ENCODE measurements at regions not wholly inside any gene's neighbourhood (a gene's known extent, or its start where the extent isn't known, plus 50 kb on each side); places are given as distances from the start of the nearest gene placed in this dataset.
"Not testable (repeated sequence)": the region's sequence is repeated elsewhere in the genome, so short reads cannot be mapped to it uniquely, and the experiment has no call there.

- DNase-seq (ENCODE audit: low read depth in 2 of 2): not testable (repeated sequence)
These were observed 195.3 kb upstream of the PRSS16 start for GRCh38 chr6:27052082-27052730.

- no peak for DNase-seq (ENCODE audit: low read depth in 2 of 2)
These were observed 194.8 kb upstream of the PRSS16 start for GRCh38 chr6:27052731-27053082.

- DNase-seq (ENCODE audit: low read depth in 2 of 2): no peak
These were observed 193.8 kb upstream of the PRSS16 start for GRCh38 chr6:27053738-27054137.

- no peak for DNase-seq (ENCODE audit: low read depth in 2 of 2)
These were observed 190.9 kb upstream of the PRSS16 start for GRCh38 chr6:27056615-27057014.

- no peak for DNase-seq (ENCODE audit: low read depth in 2 of 2)
These were observed 187.7 kb upstream of the PRSS16 start for GRCh38 chr6:27059621-27060425.

GRCh38 chr6:27061235-27061993, 186.1 kb upstream of the PRSS16 start:
- no peak for DNase-seq (ENCODE audit: low read depth in 2 of 2)

- no peak for DNase-seq (ENCODE audit: low read depth in 2 of 2)
These were observed 184.7 kb upstream of the PRSS16 start for GRCh38 chr6:27062755-27063154.

GRCh38 chr6:27065183-27065582, 182.3 kb upstream of the PRSS16 start:
- DNase-seq (ENCODE audit: low read depth in 2 of 2): no peak

GRCh38 chr6:27066381-27066780, 181.1 kb upstream of the PRSS16 start:
- DNase-seq (ENCODE audit: low read depth in 2 of 2): no peak

- DNase-seq (ENCODE audit: low read depth in 2 of 2): no peak
These were observed 180.7 kb upstream of the PRSS16 start for GRCh38 chr6:27066802-27067201.

- DNase-seq (ENCODE audit: low read depth in 2 of 2): no peak
These were observed 174.1 kb upstream of the PRSS16 start for GRCh38 chr6:27073441-27073840.

GRCh38 chr6:27076116-27076515, 171.4 kb upstream of the PRSS16 start:
- no peak for DNase-seq (ENCODE audit: low read depth in 2 of 2)

- DNase-seq (ENCODE audit: low read depth in 2 of 2): peak in 1 of 2 experiments; percentile 27
These were observed 168.7 kb upstream of the PRSS16 start for GRCh38 chr6:27078734-27079357.

- DNase-seq (ENCODE audit: low read depth in 2 of 2): no peak
These were observed 166.3 kb upstream of the PRSS16 start for GRCh38 chr6:27081188-27081587.

- DNase-seq (ENCODE audit: low read depth in 2 of 2): no peak
These were observed 165.6 kb upstream of the PRSS16 start for GRCh38 chr6:27081931-27082330.

- DNase-seq (ENCODE audit: low read depth in 2 of 2): no peak
These were observed 159.4 kb upstream of the PRSS16 start for GRCh38 chr6:27088068-27088467.

GRCh38 chr6:27091661-27092315, 155.7 kb upstream of the PRSS16 start:
- peak; percentile 17 to 44 for DNase-seq (ENCODE audit: low read depth in 2 of 2)

GRCh38 chr6:27092316-27092692, 155.2 kb upstream of the PRSS16 start:
- no peak for DNase-seq (ENCODE audit: low read depth in 2 of 2)

GRCh38 chr6:27095914-27096313, 151.6 kb upstream of the PRSS16 start:
- no peak for DNase-seq (ENCODE audit: low read depth in 2 of 2)

- DNase-seq (ENCODE audit: low read depth in 2 of 2): peak; percentile 17 to 60
These were observed 150.5 kb upstream of the PRSS16 start for GRCh38 chr6:27096834-27097511.

- DNase-seq (ENCODE audit: low read depth in 2 of 2): no peak
These were observed 148.5 kb upstream of the PRSS16 start for GRCh38 chr6:27098956-27099355.

Measured in stimulated activated CD4-positive, alpha-beta T cell treated with anti-CD3 and anti-CD28 coated beads, Interleukin-12 subunit alpha, Interleukin-12 subunit beta, amount 100 ng/mL, for 24 hours (primary cell).